Nephron (organoid): ENCODE measurements at regions not wholly inside any gene's neighbourhood (a gene's known extent, or its start where the extent isn't known, plus 50 kb on each side); places are given as distances from the start of the nearest gene placed in this dataset.

Experiments used
- H3K27ac Mint-ChIP-seq, 3 experiments: 2 replicates each; pipeline ENCODE4 v1.8.0; 2020; ENCODE audit warnings: mixed read lengths in 3 of 3, mild to moderate bottlenecking in 2 of 3, moderate library complexity in 1 of 3
- H3K27me3 Mint-ChIP-seq: 2 replicates; pipeline ENCODE4 v1.8.0; 2021; ENCODE audit warnings: low read depth, mild to moderate bottlenecking, moderate library complexity, mixed read lengths
- H3K36me3 Mint-ChIP-seq: 2 replicates; pipeline ENCODE4 v1.8.0; 2020; ENCODE audit warnings: low read depth, mixed read lengths
- H3K4me1 Mint-ChIP-seq: 2 replicates; pipeline ENCODE4 v1.8.0; 2020; ENCODE audit warnings: mixed read lengths
- H3K4me3 Mint-ChIP-seq, 3 experiments: 2 replicates each; pipeline ENCODE4 v1.8.0; 2020; ENCODE audit warnings: mild to moderate bottlenecking in 3 of 3, mixed read lengths in 3 of 3, moderate library complexity in 2 of 3
- H3K9me3 Mint-ChIP-seq: 2 replicates; pipeline ENCODE4 v1.8.0; 2020; ENCODE audit warnings: mixed read lengths
- CTCF ChIP-seq, 3 experiments: fragments of 200-600 bp; sonication (generic); IDR thresholded peaks; one replicate each; pipeline ENCODE4 v1.5.0; 2021; ENCODE audit warnings: antibody characterized with exemption in 3 of 3; ENCODE audit not compliant: unreplicated experiment in 3 of 3

GRCh38 chr13:63190219-63190618, 1774.6 kb upstream of the PCDH20 start:
- no peak overlapping the region for H3K27ac Mint-ChIP-seq
- H3K36me3 Mint-ChIP-seq: no peaks in the 10 kb centered on the region
- no peaks in the 10 kb centered on the region for H3K27me3 Mint-ChIP-seq
- TF ChIP-seq CTCF (IDR thresholded peaks at IDR 0.05; ENCODE audit: unreplicated experiment in 3 of 3): no peak
- H3K9me3 Mint-ChIP-seq: no peaks in the 10 kb centered on the region
- no peaks in the 10 kb centered on the region for H3K4me1 Mint-ChIP-seq
- H3K4me3 Mint-ChIP-seq: no peak overlapping the region

GRCh38 chr13:63189712-63190111, 1774.1 kb upstream of the PCDH20 start:
- H3K4me1 Mint-ChIP-seq: no peaks in the 10 kb centered on the region
- H3K36me3 Mint-ChIP-seq: no peaks in the 10 kb centered on the region
- no peaks in the 10 kb centered on the region for H3K27me3 Mint-ChIP-seq
- TF ChIP-seq CTCF (IDR thresholded peaks at IDR 0.05; ENCODE audit: unreplicated experiment in 3 of 3): no peak
- no peaks in the 10 kb centered on the region for H3K9me3 Mint-ChIP-seq
- no peak overlapping the region for H3K4me3 Mint-ChIP-seq
- H3K27ac Mint-ChIP-seq: no peak overlapping the region

- Mint-ChIP-seq H3K4me1 (no peaks in the 10 kb centered on the region), H3K36me3 (no peaks in the 10 kb centered on the region), H3K27me3 (no peaks in the 10 kb centered on the region), H3K4me3 (no peak overlapping the region), H3K9me3 (peaks cover 5% of the 10 kb centered on the region), H3K27ac (no peak overlapping the region)
- TF ChIP-seq CTCF (IDR thresholded peaks at IDR 0.05; ENCODE audit: unreplicated experiment in 3 of 3): no peak
Measured at GRCh38 chr13:63184693-63185092, 1769.0 kb upstream of the PCDH20 start.

- Mint-ChIP-seq H3K4me1 (no peaks in the 10 kb centered on the region), H3K27me3 (peaks cover 5% of the 10 kb centered on the region), H3K27ac (no peak overlapping the region), H3K36me3 (no peaks in the 10 kb centered on the region), H3K4me3 (no peak overlapping the region), H3K9me3 (peaks cover 3% of the 10 kb centered on the region)
- no peak for TF ChIP-seq CTCF (IDR thresholded peaks at IDR 0.05; ENCODE audit: unreplicated experiment in 3 of 3)
Measured at GRCh38 chr13:63175536-63175935, 1759.9 kb upstream of the PCDH20 start.

GRCh38 chr13:63167699-63168337, 1752.2 kb upstream of the PCDH20 start:
- no peaks in the 10 kb centered on the region for H3K27me3 Mint-ChIP-seq
- TF ChIP-seq CTCF (IDR thresholded peaks at IDR 0.05; ENCODE audit: unreplicated experiment in 3 of 3): no peak

GRCh38 chr13:63166345-63166744, 1750.7 kb upstream of the PCDH20 start:
- no peak overlapping the region for H3K4me3 Mint-ChIP-seq
- H3K27me3 Mint-ChIP-seq: no peaks in the 10 kb centered on the region
- H3K36me3 Mint-ChIP-seq: no peaks in the 10 kb centered on the region
- H3K27ac Mint-ChIP-seq: no peak overlapping the region
- TF ChIP-seq CTCF (IDR thresholded peaks at IDR 0.05; ENCODE audit: unreplicated experiment in 3 of 3): no peak
- H3K4me1 Mint-ChIP-seq: no peaks in the 10 kb centered on the region
- H3K9me3 Mint-ChIP-seq: no peaks in the 10 kb centered on the region

More at GRCh38 chr13:63167699-63168337, 1752.2 kb upstream of the PCDH20 start:
- Mint-ChIP-seq H3K4me1 (no peaks in the 10 kb centered on the region), H3K4me3 (no peak overlapping the region), H3K36me3 (no peaks in the 10 kb centered on the region), H3K9me3 (no peaks in the 10 kb centered on the region), H3K27ac (no peak overlapping the region)
